GM21360 (cell line): ENCODE measurements at regions not wholly inside any gene's neighbourhood (a gene's known extent, or its start where the extent isn't known, plus 50 kb on each side); places are given as distances from the start of the nearest gene placed in this dataset.

Experiments used
- ATAC-seq: cut with Tn5 transposase; IDR thresholded peaks from one replicate; pipeline ENCODE4 v1.9.1; 2021; ENCODE audit warnings: mild to moderate bottlenecking, moderate library complexity; ENCODE audit not compliant: unreplicated experiment

DNA sequence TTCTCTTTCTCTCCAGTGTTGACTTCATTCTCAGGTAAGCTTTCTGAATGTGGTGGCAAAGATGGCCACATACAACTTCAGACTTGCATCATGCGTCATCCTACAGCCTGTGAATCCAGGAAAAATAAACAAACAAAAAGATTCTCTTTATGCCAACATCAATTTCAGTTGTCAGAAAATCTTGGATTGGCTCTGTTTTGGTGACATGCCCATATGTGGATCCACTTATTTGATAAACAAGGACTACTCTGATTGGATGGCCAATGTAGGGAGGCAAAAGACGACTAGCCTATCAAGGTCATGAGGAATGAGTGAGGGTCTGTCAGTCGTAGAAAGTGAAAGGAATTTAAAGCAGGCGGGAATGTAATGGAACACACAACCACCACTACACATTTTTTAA, 866.6 kb downstream of the USP25 start:
- ATAC-seq = no peak

DNA sequence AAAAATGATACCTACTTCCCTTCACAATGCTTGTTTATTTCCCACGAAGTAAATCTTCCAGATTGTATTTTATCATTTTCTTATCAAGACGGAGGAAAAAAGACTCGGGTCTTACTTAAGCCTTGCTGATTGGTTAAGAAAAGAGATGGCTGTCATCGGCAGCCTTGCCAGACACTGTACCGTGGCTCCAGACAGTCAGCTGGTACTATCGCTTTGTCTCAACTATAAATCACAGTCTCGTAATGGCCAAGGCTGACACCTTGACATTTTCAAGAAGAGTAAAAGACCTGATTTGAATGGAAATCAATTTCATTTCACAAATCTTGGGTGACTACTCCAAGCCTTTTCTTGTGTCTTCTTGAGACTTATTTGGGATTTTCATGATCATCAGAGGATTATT, 868.0 kb downstream of the USP25 start:
- ATAC-seq = no peak

GRCh38 chr21:16605597-16605996, 875.8 kb downstream of the USP25 start:
- ATAC-seq = no peak

DNA sequence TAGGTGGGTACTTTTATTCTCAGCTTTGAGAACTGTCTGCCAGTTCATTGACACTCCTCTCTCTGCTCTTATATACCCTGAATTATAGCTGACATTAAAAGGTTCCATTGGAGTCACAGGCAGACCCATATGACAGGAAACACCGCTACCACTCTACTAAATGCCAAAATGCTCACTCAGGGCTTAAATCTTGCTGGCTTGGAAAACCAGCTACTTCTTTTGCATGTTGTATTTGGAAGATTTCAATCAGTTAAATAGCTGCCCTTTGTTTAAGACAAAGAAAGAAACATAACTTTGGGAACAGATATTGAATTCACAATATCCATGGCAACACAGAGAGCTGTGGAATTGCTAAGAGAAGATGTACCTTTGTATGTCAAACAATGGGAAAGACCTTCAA, 876.5 kb downstream of the USP25 start:
- ATAC-seq = no peak

- no peak for ATAC-seq
Measured at GRCh38 chr21:16608209-16608830, 878.5 kb downstream of the USP25 start.

- no peak for ATAC-seq
Measured at GRCh38 chr21:16619281-16619680, 889.5 kb downstream of the USP25 start.

DNA sequence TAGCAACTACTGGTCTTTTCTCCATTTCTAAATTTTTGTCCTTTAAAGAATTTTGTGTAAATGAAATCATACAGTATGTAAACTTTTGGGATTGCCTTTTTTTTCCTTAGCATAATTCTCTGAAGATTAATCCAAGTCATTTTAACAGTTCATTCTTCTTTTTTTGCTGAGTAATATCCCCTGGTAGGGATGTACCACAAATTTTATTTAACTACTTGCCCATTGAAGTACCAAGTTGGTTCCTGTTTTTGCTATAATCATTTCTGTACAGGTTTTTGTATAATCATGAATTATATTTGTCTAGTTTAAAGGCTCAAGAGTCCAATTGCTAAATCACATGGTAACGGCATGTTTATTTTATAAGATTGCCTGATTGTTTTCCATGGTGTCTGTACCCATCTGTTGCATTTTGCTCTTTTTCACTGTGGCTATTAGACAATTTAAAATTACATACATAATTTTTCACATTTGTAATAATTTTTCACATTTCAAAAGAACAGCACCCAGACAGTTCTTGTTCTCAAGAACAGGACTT, 891.1 kb downstream of the USP25 start:
- ATAC-seq = no peak

DNA sequence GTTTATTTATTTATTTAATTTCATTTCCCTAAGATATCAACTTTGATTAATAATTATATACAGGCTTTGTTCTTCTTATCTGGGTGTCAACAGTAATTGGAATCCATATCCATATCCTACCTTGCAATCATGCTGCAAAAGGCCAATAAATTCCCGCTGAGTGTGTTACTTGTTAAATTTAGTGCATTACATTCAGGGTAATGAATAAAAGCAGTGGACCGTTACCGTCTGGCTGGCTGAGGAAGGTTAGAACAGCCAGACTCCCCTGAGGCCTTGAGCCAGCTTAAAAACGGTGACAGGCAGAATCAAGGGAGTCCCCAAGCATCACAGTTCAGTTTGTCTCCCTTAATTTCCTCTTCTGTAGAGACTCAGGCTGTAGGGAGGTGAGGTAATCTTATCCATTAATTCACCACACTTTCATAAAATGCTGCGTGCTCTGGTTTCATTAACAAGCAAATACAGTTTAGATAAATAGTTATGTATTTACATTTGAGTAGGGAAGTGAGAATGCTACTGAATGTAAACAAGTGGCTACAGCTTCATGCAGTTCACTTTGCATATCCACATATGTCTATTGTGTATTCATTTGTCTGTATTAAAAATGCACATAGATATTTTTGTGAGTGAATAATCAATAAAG, 888.2 kb upstream of the CXADR start:
- ATAC-seq = no peak

DNA sequence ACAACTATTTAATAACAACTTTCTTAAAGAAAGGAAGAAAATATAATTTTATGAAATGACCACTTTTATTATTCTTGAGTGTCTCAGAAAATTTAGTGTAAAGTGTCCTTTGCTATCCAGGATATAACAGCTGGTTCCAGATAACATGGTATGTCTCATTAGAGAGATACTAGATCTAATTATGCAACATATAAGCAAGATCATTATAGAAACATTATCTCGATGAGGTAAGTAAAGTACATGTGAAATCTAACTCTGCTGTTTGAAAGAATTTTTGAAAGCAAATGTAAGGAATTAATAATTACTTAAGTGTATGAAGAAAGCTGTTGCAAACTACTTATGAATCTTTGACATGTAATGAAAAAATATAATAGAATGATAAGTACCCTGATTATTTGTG, 887.4 kb upstream of the CXADR start:
- no peak for ATAC-seq

- no peak for ATAC-seq
Measured at GRCh38 chr21:16633831-16634459, 878.9 kb upstream of the CXADR start.

GRCh38 chr21:16634515-16634914, 878.3 kb upstream of the CXADR start:
- ATAC-seq = no peak

DNA sequence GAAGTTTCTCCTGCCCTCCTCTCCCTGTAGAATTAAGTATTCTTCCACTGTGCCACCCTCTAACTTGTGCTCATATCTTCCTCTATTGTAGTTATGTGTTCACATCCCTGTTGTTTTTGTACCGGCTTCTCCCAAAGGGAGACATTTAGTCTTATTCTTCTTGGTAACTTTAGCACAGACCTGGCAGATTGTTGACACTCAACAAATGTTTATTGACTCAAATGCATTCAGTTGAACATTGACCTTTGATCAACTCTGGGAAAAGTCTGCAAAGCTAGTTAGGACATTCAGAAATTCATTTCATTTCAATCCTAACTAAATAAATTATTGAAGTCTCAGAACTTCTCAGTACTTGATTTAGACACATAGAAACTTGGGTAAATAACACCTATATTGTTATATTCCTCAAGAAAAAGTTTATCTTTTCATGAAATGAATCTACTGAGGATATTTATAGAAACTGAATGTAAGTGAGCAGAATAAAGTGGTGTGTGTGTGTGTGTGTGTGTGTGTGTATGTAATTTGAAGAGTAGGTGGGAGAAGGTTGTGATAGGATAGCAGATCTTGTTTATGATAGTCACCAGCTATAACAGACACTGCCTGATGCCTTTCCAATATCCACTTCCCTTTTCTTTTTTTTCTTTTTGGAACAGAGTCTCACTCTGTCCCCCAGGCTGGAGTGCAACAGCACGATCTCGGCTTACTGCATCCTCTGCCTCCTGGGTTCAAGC, 872.4 kb upstream of the CXADR start:
- no peak for ATAC-seq

DNA sequence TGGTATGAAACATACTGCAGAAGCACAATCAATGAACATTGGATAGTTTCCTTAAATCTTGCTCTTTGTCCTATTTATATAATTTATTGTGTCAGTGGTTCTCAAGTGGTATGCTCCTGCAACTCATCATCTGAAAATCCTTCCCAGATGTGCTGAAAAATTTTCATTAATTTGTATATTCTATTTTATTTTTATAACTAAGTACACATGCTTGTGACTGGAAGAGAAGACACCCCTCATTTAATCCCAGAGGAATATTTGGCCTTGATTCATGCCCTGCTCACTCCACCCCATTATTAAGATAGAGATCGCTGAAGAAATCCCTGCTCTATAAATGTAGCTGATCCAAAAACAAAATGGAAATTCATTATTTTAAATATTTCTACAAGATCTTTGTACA, 870.5 kb upstream of the CXADR start:
- no peak for ATAC-seq

DNA sequence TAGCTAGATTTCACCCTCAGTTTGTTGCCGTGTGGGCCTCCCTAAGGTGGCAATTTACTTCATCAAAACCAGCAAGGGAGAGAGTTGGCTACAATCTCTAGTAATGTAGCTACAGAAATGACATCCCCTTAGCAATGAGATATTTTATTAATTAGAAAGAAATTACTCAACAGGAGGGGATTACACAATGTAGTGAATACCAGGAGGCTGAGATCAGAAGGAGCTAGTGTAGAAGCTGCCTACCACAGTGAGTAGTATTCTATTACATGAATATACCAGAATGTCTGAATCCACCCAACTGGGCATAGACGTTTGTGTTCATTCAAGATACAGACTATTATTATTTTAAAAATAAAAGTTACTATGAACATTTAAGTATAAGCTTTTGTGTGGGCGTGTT, 868.2 kb upstream of the CXADR start:
- no peak for ATAC-seq

DNA sequence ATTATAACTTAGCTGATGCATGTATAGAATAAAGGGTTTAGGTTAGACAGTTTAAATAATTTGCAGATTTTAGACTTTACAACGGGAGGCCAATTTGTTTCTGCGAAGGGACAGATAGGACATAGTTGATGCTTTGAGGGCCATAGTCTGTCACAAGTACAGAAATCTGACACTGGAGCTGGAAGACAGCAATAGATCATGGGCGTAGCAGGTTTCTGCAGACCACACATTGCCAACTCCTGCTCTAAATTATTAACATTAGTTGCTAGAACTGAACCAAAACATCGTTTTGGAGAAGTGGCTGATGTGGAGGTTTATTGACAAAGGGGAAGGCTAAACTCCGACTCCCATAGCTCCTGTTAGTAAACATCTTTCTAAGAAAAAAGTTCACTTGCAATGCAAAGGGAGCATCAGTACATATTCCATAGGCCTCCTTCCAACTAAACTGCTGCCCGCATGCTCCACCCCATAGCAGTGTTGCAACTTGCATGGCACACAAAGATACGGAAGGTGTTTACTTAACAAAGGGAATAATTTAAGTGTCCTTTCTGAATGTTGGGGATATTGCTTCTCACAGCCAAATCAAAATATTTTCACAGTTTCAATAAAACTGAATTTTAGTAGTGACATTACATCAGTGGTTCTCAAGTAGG, 862.0 kb upstream of the CXADR start:
- ATAC-seq = no peak

GRCh38 chr21:16651956-16652355, 860.9 kb upstream of the CXADR start:
- no peak for ATAC-seq

GRCh38 chr21:16663436-16663835, 849.4 kb upstream of the CXADR start:
- ATAC-seq = no peak

DNA sequence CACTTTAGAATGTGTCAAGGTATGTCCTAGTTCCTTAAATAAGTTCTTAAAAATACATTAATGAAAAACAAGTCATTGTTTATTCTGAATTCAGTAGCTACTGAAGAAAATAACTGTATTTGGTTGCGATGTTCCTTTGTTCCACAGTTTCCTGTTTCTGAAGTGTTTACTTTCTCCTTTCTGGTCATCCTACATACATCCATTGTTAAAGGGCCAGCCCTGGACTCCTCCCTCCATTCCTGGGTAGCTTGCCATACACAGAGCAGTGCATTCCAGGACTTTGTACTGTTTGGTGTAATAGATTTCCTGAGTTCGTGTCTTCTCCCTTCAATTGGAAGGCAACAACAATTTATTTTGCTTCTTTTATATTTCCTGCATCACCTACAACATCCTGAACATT, 845.4 kb upstream of the CXADR start:
- ATAC-seq = no peak

GRCh38 chr21:16674949-16675348, 837.9 kb upstream of the CXADR start:
- ATAC-seq = no peak

DNA sequence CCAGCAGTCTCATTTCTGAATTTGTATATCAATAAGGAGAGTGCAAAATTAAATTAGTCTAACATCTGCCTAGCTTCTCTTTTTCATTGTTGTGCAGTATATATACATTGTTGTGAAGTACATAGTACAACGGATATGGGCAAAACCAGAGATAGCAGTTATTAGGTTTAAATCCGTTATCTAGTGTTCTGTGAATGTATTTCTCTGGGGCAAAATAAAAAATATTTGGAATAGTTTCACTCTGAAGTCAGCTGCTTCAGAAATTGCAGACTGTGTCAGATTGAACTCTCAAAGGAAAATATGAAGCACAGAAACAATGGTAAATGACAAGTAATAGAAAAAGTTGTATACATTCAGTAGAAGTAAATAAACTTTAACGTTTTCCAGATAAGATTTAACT, 836.5 kb upstream of the CXADR start:
- ATAC-seq = no peak
